Fibroblast of pulmonary artery (primary cell): ENCODE measurements at regions not wholly inside any gene's neighbourhood (a gene's known extent, or its start where the extent isn't known, plus 50 kb on each side); places are given as distances from the start of the nearest gene placed in this dataset.

Source experiments
- DNase-seq: peaks from one replicate; pipeline ENCODE4 v3.0.0-alpha.2; 2010; ENCODE audit warnings: low read depth
- H3K4me3 ChIP-seq: replicated peaks from 2 replicates; pipeline ENCODE4 v1.5.1; 2011; ENCODE audit warnings: low read depth, mild to moderate bottlenecking, control low read depth, low read length, moderate library complexity
- CTCF ChIP-seq: IDR thresholded peaks from 2 replicates; pipeline ENCODE4 v1.5.1; 2011; ENCODE audit warnings: mild to moderate bottlenecking, control low read depth, low read length, inconsistent platforms; ENCODE audit errors: missing control alignments

- no peak for DNase-seq
- no peak for TF ChIP-seq CTCF
- H3K4me3 ChIP-seq: no peak overlapping the region
Observed at GRCh38 chr1:83741770-83742169, 257.2 kb downstream of the TTLL7 start.

GRCh38 chr1:83741348-83741747, 257.6 kb downstream of the TTLL7 start:
- no peak overlapping the region for H3K4me3 ChIP-seq
- no peak for TF ChIP-seq CTCF
- DNase-seq: no peak

GRCh38 chr1:83735526-83735925, 263.4 kb downstream of the TTLL7 start:
- H3K4me3 ChIP-seq: no peak overlapping the region
- no peak for TF ChIP-seq CTCF
- DNase-seq: no peak

GRCh38 chr1:83734420-83734819, 264.5 kb downstream of the TTLL7 start:
- DNase-seq: no peak
- no peak overlapping the region for H3K4me3 ChIP-seq
- TF ChIP-seq CTCF: no peak

- DNase-seq: no peak
- TF ChIP-seq CTCF: no peak
- no peak overlapping the region for H3K4me3 ChIP-seq
Observed at GRCh38 chr1:83725735-83726360, 273.1 kb downstream of the TTLL7 start.

GRCh38 chr1:83718338-83718737, 280.6 kb downstream of the TTLL7 start:
- no peak for TF ChIP-seq CTCF
- DNase-seq: no peak
- no peak overlapping the region for H3K4me3 ChIP-seq

GRCh38 chr1:83717785-83718184, 281.1 kb downstream of the TTLL7 start:
- no peak for DNase-seq
- TF ChIP-seq CTCF: no peak
- H3K4me3 ChIP-seq: no peak overlapping the region
